OCI-LY3 (cell line): ENCODE measurements at regions not wholly inside any gene's neighbourhood (a gene's known extent, or its start where the extent isn't known, plus 50 kb on each side); places are given as distances from the start of the nearest gene placed in this dataset.

Experiments
- CTCF ChIP-seq: fragments of 200-600, 300-600 bp; sonication (generic); IDR thresholded peaks from 2 replicates; pipeline ENCODE4 v1.5.1; 2014; ENCODE audit warnings: antibody characterized with exemption, low read length, low read depth
- EZH2phosphoT487 ChIP-seq: fragments of 200-600 bp; shearing (Covaris generic); IDR thresholded peaks from 2 replicates; pipeline ENCODE4 v1.6.1; 2018; ENCODE audit warnings: antibody characterized with exemption, mixed run types, low read depth

- no peak for TF ChIP-seq CTCF
- no peak for TF ChIP-seq EZH2phosphoT487
These were observed 69.7 kb upstream of the PGRMC2 start for GRCh38 chr4:128357286-128357685.
